ENCODE measurements at regions not wholly inside any gene's neighbourhood (a gene's known extent, or its start where the extent isn't known, plus 50 kb on each side); places are given as distances from the start of the nearest gene placed in this dataset.

DNA sequence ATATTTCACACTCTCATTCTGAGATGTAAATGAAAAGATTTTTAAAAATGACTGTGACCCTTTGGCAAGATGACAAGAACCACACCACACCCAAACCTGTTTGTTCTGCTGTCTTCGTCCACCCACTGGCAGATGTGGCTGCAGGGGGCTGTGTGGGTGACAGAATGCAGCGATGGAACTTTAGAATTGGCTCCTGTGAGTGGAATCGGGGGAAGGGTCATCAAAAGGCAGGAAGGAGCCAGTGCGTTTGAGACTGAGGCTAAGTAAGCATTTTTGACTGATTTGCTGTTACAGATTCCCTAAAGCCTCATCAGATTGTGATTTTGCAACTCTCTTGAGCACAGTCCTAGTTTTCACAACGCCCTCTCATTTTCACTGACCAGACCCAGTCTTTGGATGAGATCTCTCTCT, 111.2 kb upstream of the ADGRL2 start:
- no peak for TF ChIP-seq SPI1 (IDR thresholded peaks at IDR 0.05; ENCODE audit: borderline replicate concordance, low read depth)
- TF ChIP-seq, protein P1, sequence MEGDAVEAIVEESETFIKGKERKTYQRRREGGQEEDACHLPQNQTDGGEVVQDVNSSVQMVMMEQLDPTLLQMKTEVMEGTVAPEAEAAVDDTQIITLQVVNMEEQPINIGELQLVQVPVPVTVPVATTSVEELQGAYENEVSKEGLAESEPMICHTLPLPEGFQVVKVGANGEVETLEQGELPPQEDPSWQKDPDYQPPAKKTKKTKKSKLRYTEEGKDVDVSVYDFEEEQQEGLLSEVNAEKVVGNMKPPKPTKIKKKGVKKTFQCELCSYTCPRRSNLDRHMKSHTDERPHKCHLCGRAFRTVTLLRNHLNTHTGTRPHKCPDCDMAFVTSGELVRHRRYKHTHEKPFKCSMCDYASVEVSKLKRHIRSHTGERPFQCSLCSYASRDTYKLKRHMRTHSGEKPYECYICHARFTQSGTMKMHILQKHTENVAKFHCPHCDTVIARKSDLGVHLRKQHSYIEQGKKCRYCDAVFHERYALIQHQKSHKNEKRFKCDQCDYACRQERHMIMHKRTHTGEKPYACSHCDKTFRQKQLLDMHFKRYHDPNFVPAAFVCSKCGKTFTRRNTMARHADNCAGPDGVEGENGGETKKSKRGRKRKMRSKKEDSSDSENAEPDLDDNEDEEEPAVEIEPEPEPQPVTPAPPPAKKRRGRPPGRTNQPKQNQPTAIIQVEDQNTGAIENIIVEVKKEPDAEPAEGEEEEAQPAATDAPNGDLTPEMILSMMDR (IDR thresholded peaks at IDR 0.05; ENCODE audit: insufficient read depth, low read length), result no peak
- TF ChIP-seq POLR2AphosphoS5 (IDR thresholded peaks at IDR 0.05; ENCODE audit: low read depth), result no peak
- no peak for TF ChIP-seq GABPA (IDR thresholded peaks at IDR 0.05; ENCODE audit: low read depth)
- TF ChIP-seq REST (IDR thresholded peaks at IDR 0.05; ENCODE audit: insufficient replicate concordance, low read depth), result no peak
- Histone ChIP-seq H3K27me3 (ENCODE audit: insufficient read depth, poor library complexity, severe bottlenecking) (no peaks in the 10 kb centered on the region), H3K4me3 (replicated peaks; ENCODE audit: insufficient read depth, low read length) (no peak overlapping the region), H3K27ac (replicated peaks) (no peak overlapping the region)
- no peak for DNase-seq (ENCODE audit: low read depth in 1 of 2, low spot score in 1 of 2)

DNA sequence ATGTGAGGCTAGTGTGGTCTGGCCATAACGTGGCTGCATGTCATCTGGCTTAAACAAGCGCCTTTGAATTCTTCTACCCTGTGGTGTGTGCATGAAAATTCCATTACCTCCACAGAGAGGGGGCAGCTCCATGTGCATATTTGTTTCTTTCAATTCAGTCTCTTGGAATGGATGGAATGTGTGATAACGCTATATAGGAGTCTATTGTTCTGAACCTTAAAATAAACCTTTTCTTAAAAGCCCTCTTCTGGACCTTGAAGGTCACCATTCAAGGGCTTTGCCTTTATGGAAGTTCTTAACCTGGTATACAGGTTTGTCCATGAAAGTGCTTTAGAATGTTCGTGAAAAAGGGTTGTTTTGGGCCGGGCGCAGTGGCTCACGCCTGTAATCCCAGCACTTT, 118.2 kb upstream of the ADGRL2 start:
- H3K4me3 ChIP-seq (replicated peaks; ENCODE audit: insufficient read depth, low read length), result no peak overlapping the region
- DNase-seq (ENCODE audit: low read depth in 1 of 2, low spot score in 1 of 2), result no peak
- H3K27ac ChIP-seq (replicated peaks), result no peak overlapping the region
- TF ChIP-seq SPI1 (IDR thresholded peaks at IDR 0.05; ENCODE audit: borderline replicate concordance, low read depth) (no peak), GABPA (IDR thresholded peaks at IDR 0.05; ENCODE audit: low read depth) (no peak), POLR2AphosphoS5 (IDR thresholded peaks at IDR 0.05; ENCODE audit: low read depth) (no peak), REST (IDR thresholded peaks at IDR 0.05; ENCODE audit: insufficient replicate concordance, low read depth) (no peak)
- TF ChIP-seq, protein P1 (IDR thresholded peaks at IDR 0.05; ENCODE audit: insufficient read depth, low read length), result no peak
- H3K27me3 ChIP-seq (ENCODE audit: insufficient read depth, poor library complexity, severe bottlenecking), result no peaks in the 10 kb centered on the region

DNA sequence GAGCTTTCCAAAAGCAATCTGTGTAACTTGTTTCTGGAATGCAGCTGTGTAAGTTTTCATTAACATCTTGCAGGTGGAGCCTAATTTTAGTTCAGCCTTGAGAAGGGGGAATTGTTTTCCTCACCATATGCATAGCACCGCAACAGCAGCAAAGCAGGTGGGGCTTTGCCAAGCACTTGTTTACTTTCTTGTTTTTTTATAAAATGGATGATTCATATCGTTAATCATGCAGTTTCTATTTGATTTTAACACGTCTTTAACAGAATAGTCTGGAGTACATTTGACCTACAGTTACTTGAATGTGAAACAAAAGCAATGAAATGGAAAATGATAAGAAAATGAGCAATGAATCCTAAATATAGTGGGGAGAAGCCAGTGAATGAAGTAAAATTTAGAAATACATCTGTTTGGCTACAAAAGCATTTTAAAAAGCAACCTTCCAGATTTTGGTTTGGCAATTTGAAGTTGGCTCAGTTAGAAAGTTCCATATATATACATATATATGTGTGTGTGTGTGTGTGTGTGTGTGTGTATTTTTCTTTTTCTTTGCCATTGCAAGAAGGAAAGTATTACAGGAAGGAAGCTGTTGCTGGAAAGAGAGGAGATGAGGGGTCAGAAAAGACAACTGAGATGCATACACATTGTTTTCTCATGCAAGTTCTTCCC, 119.0 kb upstream of the ADGRL2 start:
- DNase-seq (ENCODE audit: low read depth in 1 of 2, low spot score in 1 of 2), result no peak
- Histone ChIP-seq H3K27ac (replicated peaks) (no peak overlapping the region), H3K4me3 (replicated peaks; ENCODE audit: insufficient read depth, low read length) (no peak overlapping the region), H3K27me3 (ENCODE audit: insufficient read depth, poor library complexity, severe bottlenecking) (no peaks in the 10 kb centered on the region)
- TF ChIP-seq SPI1 (IDR thresholded peaks at IDR 0.05; ENCODE audit: borderline replicate concordance, low read depth) (no peak), REST (IDR thresholded peaks at IDR 0.05; ENCODE audit: insufficient replicate concordance, low read depth) (no peak), GABPA (IDR thresholded peaks at IDR 0.05; ENCODE audit: low read depth) (no peak), POLR2AphosphoS5 (IDR thresholded peaks at IDR 0.05; ENCODE audit: low read depth) (no peak)
- TF ChIP-seq, protein P1 (IDR thresholded peaks at IDR 0.05; ENCODE audit: insufficient read depth, low read length), result no peak
